Stimulated activated CD4-positive, alpha-beta T cell treated with anti-CD3 and anti-CD28 coated beads, Interleukin-2, amount 100 ng/mL, for 48 hours (primary cell): ENCODE measurements at regions not wholly inside any gene's neighbourhood (a gene's known extent, or its start where the extent isn't known, plus 50 kb on each side); places are given as distances from the start of the nearest gene placed in this dataset.
"Not testable (repeated sequence)": the region's sequence is repeated elsewhere in the genome, so short reads cannot be mapped to it uniquely, and the experiment has no call there.

Experiments
- DNase-seq, 2 donors: peaks; one replicate each; pipeline ENCODE4 v3.0.0-alpha.2; 2020

- DNase-seq: no peak
Observed at GRCh38 chr2:192783643-192784042, 588.9 kb upstream of the TMEFF2 start.

GRCh38 chr2:192775459-192776262 lies 580.9 kb upstream of the TMEFF2 start:
- DNase-seq: no peak

- no peak for DNase-seq
Observed at GRCh38 chr2:192775011-192775410, 580.3 kb upstream of the TMEFF2 start.

GRCh38 chr2:192773044-192773443 lies 578.3 kb upstream of the TMEFF2 start:
- DNase-seq: no peak

- DNase-seq: no peak
Observed at GRCh38 chr2:192749611-192750200, 555.0 kb upstream of the TMEFF2 start.

- no peak for DNase-seq
Observed at GRCh38 chr2:192741889-192742288, 547.2 kb upstream of the TMEFF2 start.

GRCh38 chr2:192735447-192735846 lies 540.7 kb upstream of the TMEFF2 start:
- DNase-seq: no peak

- no peak for DNase-seq
Observed at GRCh38 chr2:192729369-192729768, 534.6 kb upstream of the TMEFF2 start.

GRCh38 chr2:192725991-192726390 lies 531.3 kb upstream of the TMEFF2 start:
- DNase-seq: no peak

- no peak for DNase-seq
Observed at GRCh38 chr2:192719629-192720028, 524.9 kb upstream of the TMEFF2 start.

- DNase-seq: no peak
Observed at GRCh38 chr2:192718340-192718739, 523.6 kb upstream of the TMEFF2 start.

GRCh38 chr2:192700934-192701333 lies 506.2 kb upstream of the TMEFF2 start:
- no peak for DNase-seq

GRCh38 chr2:192697880-192698279 lies 503.1 kb upstream of the TMEFF2 start:
- DNase-seq: no peak

- no peak for DNase-seq
Observed at GRCh38 chr2:192696857-192697256, 502.1 kb upstream of the TMEFF2 start.

- no peak for DNase-seq
Observed at GRCh38 chr2:192687015-192687414, 492.3 kb upstream of the TMEFF2 start.

GRCh38 chr2:192682511-192682910 lies 487.8 kb upstream of the TMEFF2 start:
- DNase-seq: not testable (repeated sequence)

GRCh38 chr2:192675681-192676080 lies 480.9 kb upstream of the TMEFF2 start:
- DNase-seq: no peak

- no peak for DNase-seq
Observed at GRCh38 chr2:192669505-192670091, 474.9 kb upstream of the TMEFF2 start.

- DNase-seq: not testable (repeated sequence)
Observed at GRCh38 chr2:192660555-192660954, 465.8 kb upstream of the TMEFF2 start.

GRCh38 chr2:192657362-192657761 lies 462.6 kb upstream of the TMEFF2 start:
- no peak for DNase-seq

GRCh38 chr2:192655916-192656315 lies 461.2 kb upstream of the TMEFF2 start:
- no peak for DNase-seq

- DNase-seq: no peak
Observed at GRCh38 chr2:192645811-192646598, 451.3 kb upstream of the TMEFF2 start.

GRCh38 chr2:192634557-192634956 lies 439.8 kb upstream of the TMEFF2 start:
- DNase-seq: no peak
